ENCODE measurements at regions not wholly inside any gene's neighbourhood (a gene's known extent, or its start where the extent isn't known, plus 50 kb on each side); places are given as distances from the start of the nearest gene placed in this dataset.

GRCh38 chr17:65442691-65443090 lies 118.8 kb downstream of the AXIN2 start:
- DNase-seq = no peak

GRCh38 chr17:65442250-65442649 lies 119.2 kb downstream of the AXIN2 start:
- no peak for DNase-seq

GRCh38 chr17:65441053-65441605 lies 120.3 kb downstream of the AXIN2 start:
- DNase-seq = no peak

- no peak for DNase-seq
Observed at GRCh38 chr17:65438708-65439294, 122.6 kb downstream of the AXIN2 start.

GRCh38 chr17:65438173-65438572 lies 123.3 kb downstream of the AXIN2 start:
- no peak for DNase-seq

- DNase-seq = no peak
Observed at GRCh38 chr17:65436871-65437270, 124.6 kb downstream of the AXIN2 start.

- DNase-seq = no peak
Observed at GRCh38 chr17:65434878-65435277, 126.6 kb downstream of the AXIN2 start.

- DNase-seq = no peak
Observed at GRCh38 chr17:65434251-65434650, 127.2 kb downstream of the AXIN2 start.

GRCh38 chr17:65433592-65433991 lies 127.9 kb downstream of the AXIN2 start:
- DNase-seq = no peak

GRCh38 chr17:65433157-65433556 lies 128.3 kb downstream of the AXIN2 start:
- no peak for DNase-seq

GRCh38 chr17:65431116-65431515 lies 130.3 kb downstream of the AXIN2 start:
- no peak for DNase-seq

GRCh38 chr17:65430209-65430833 lies 131.1 kb downstream of the AXIN2 start:
- DNase-seq = no peak

- DNase-seq = no peak
Observed at GRCh38 chr17:65423346-65424140, 137.9 kb downstream of the AXIN2 start.

- no peak for DNase-seq
Observed at GRCh38 chr17:65418622-65419021, 142.8 kb downstream of the AXIN2 start.

- DNase-seq = no peak
Observed at GRCh38 chr17:65417406-65418221, 143.8 kb downstream of the AXIN2 start.

- DNase-seq = no peak
Observed at GRCh38 chr17:65415991-65416390, 145.5 kb downstream of the AXIN2 start.

- no peak for DNase-seq
Observed at GRCh38 chr17:65413390-65413789, 148.1 kb downstream of the AXIN2 start.

- DNase-seq = no peak
Observed at GRCh38 chr17:65409381-65409780, 152.1 kb downstream of the AXIN2 start.

GRCh38 chr17:65408050-65408449 lies 153.4 kb downstream of the AXIN2 start:
- no peak for DNase-seq

GRCh38 chr17:65407017-65407416 lies 154.4 kb downstream of the AXIN2 start:
- no peak for DNase-seq

- DNase-seq = no peak
Observed at GRCh38 chr17:65406552-65406951, 154.9 kb downstream of the AXIN2 start.

GRCh38 chr17:65405563-65405962 lies 155.9 kb downstream of the AXIN2 start:
- DNase-seq = no peak

GRCh38 chr17:65404761-65405160 lies 156.7 kb downstream of the AXIN2 start:
- DNase-seq = no peak
